ENCODE measurements at regions not wholly inside any gene's neighbourhood (a gene's known extent, or its start where the extent isn't known, plus 50 kb on each side); places are given as distances from the start of the nearest gene placed in this dataset.

DNA sequence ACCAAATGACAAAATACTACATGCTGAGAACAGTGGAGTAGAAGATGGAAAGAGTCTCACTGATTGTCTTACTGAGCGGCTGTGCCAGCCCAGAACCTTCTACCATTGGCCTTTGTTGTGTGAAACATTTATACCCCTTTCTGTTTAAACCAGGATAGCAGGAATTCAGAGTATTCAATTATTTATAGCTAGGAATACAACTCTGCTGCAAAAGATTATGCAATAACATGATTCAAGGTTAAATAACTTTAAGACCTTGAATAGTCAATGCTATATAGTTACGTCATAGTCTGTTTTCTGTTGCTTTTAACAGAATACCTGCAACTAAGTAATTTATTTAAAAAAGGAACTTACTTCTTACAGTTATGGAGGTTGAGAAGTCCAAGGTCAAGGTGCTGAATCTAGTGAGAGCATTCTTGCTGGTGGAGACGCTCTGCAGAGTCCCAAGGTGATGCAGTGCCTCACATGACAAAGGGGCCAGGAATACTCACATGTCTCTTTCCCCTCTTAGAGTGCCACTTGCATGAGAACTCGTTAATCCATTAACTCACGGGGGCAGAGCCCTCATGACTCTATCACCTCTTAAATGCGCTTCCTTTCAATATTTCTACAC, 371.8 kb downstream of the MDFIC start:
- TF ChIP-seq ZFP30 (CRISPR knock-in tag; IDR thresholded peaks at IDR 0.05) (no peak), PATZ1 (CRISPR knock-in tag; IDR thresholded peaks at IDR 0.05; ENCODE audit: borderline replicate concordance) (no peak), ZFP3 (CRISPR knock-in tag; IDR thresholded peaks at IDR 0.05) (no peak), CREB5 (CRISPR knock-in tag; IDR thresholded peaks at IDR 0.05; ENCODE audit: low read depth) (no peak), GLIS3 (CRISPR knock-in tag; IDR thresholded peaks at IDR 0.05) (no peak), ISL1 (CRISPR knock-in tag; IDR thresholded peaks at IDR 0.05) (no peak), PPARA (CRISPR knock-in tag; IDR thresholded peaks at IDR 0.05; ENCODE audit: borderline replicate concordance) (no peak), ARNTL (CRISPR knock-in tag; IDR thresholded peaks at IDR 0.05; ENCODE audit: borderline replicate concordance, low read depth) (no peak), OSR1 (CRISPR knock-in tag; IDR thresholded peaks at IDR 0.05) (no peak), ZC3H10 (CRISPR knock-in tag; IDR thresholded peaks at IDR 0.05) (no peak)
- TF ChIP-seq, protein P1, sequence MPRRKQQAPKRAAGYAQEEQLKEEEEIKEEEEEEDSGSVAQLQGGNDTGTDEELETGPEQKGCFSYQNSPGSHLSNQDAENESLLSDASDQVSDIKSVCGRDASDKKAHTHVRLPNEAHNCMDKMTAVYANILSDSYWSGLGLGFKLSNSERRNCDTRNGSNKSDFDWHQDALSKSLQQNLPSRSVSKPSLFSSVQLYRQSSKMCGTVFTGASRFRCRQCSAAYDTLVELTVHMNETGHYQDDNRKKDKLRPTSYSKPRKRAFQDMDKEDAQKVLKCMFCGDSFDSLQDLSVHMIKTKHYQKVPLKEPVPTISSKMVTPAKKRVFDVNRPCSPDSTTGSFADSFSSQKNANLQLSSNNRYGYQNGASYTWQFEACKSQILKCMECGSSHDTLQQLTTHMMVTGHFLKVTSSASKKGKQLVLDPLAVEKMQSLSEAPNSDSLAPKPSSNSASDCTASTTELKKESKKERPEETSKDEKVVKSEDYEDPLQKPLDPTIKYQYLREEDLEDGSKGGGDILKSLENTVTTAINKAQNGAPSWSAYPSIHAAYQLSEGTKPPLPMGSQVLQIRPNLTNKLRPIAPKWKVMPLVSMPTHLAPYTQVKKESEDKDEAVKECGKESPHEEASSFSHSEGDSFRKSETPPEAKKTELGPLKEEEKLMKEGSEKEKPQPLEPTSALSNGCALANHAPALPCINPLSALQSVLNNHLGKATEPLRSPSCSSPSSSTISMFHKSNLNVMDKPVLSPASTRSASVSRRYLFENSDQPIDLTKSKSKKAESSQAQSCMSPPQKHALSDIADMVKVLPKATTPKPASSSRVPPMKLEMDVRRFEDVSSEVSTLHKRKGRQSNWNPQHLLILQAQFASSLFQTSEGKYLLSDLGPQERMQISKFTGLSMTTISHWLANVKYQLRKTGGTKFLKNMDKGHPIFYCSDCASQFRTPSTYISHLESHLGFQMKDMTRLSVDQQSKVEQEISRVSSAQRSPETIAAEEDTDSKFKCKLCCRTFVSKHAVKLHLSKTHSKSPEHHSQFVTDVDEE (CRISPR knock-in tag; IDR thresholded peaks at IDR 0.05): no peak
- TF ChIP-seq, protein P2, sequence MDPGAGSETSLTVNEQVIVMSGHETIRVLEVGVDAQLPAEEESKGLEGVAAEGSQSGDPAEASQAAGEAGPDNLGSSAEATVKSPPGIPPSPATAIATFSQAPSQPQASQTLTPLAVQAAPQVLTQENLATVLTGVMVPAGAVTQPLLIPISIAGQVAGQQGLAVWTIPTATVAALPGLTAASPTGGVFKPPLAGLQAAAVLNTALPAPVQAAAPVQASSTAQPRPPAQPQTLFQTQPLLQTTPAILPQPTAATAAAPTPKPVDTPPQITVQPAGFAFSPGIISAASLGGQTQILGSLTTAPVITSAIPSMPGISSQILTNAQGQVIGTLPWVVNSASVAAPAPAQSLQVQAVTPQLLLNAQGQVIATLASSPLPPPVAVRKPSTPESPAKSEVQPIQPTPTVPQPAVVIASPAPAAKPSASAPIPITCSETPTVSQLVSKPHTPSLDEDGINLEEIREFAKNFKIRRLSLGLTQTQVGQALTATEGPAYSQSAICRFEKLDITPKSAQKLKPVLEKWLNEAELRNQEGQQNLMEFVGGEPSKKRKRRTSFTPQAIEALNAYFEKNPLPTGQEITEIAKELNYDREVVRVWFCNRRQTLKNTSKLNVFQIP (CRISPR knock-in tag; IDR thresholded peaks at IDR 0.05; ENCODE audit: borderline replicate concordance, low read depth): no peak

Measured in SK-N-SH treated with all-trans-retinoic acid at 6 μM for 48 hours (cell line).